Endodermal cell (in vitro differentiated cells): ENCODE measurements at regions not wholly inside any gene's neighbourhood (a gene's known extent, or its start where the extent isn't known, plus 50 kb on each side); places are given as distances from the start of the nearest gene placed in this dataset.

ENCODE experiments used
- DNase-seq: peaks from one replicate; pipeline ENCODE4 v3.0.0-alpha.2; 2017
- H3K27ac ChIP-seq: 2 replicates; pipeline ENCODE4 v1.5.1; 2013; ENCODE audit warnings: mild to moderate bottlenecking, low read depth, low read length, moderate library complexity
- H3K27me3 ChIP-seq: 2 replicates; pipeline ENCODE4 v1.6.1; 2013; ENCODE audit warnings: mild to moderate bottlenecking, low read length, moderate library complexity; ENCODE audit not compliant: insufficient read depth, control insufficient read depth, poor library complexity, severe bottlenecking
- H3K36me3 ChIP-seq: 2 replicates; pipeline ENCODE4 v1.7.0; 2013; ENCODE audit warnings: mild to moderate bottlenecking, low read length, moderate library complexity; ENCODE audit not compliant: control insufficient read depth, insufficient read depth
- H3K4me1 ChIP-seq: one replicate; pipeline ENCODE4 v1.7.0; 2013; ENCODE audit warnings: low read length; ENCODE audit not compliant: control insufficient read depth, insufficient read depth
- H3K4me3 ChIP-seq: 2 replicates; pipeline ENCODE4 v1.5.1; 2013; ENCODE audit warnings: mild to moderate bottlenecking, low read length, moderate library complexity
- H3K9ac ChIP-seq: 2 replicates; pipeline ENCODE4 v1.6.1; 2013; ENCODE audit warnings: mild to moderate bottlenecking, low read length, moderate library complexity; ENCODE audit not compliant: poor library complexity, severe bottlenecking; ENCODE audit errors: extremely low read depth
- H3K9me3 ChIP-seq: 2 replicates; pipeline ENCODE4 v1.6.1; 2013; ENCODE audit warnings: mild to moderate bottlenecking, low read length, moderate library complexity; ENCODE audit not compliant: control insufficient read depth
- H3K27ac Mint-ChIP-seq: 2 replicates; pipeline ENCODE4 v1.8.0; 2020; ENCODE audit warnings: mixed read lengths
- H3K27me3 Mint-ChIP-seq: 2 replicates; pipeline ENCODE4 v1.8.0; 2021; ENCODE audit warnings: mild to moderate bottlenecking, mixed read lengths; ENCODE audit not compliant: insufficient read depth
- H3K36me3 Mint-ChIP-seq: 2 replicates; pipeline ENCODE4 v1.8.0; 2020; ENCODE audit warnings: low read depth, mixed read lengths
- H3K4me1 Mint-ChIP-seq: 2 replicates; pipeline ENCODE4 v1.8.0; 2020; ENCODE audit warnings: mixed read lengths
- H3K4me3 Mint-ChIP-seq: 2 replicates; pipeline ENCODE4 v1.8.0; 2020; ENCODE audit warnings: mild to moderate bottlenecking, moderate library complexity, mixed read lengths
- H3K9me3 Mint-ChIP-seq: 2 replicates; pipeline ENCODE4 v1.8.0; 2020; ENCODE audit warnings: mild to moderate bottlenecking, mixed read lengths
- CTCF ChIP-seq: fragments of 200-600 bp; sonication (generic); conservative IDR thresholded peaks from 2 replicates; pipeline ENCODE4 v1.5.0; 2021; ENCODE audit warnings: antibody characterized with exemption, mild to moderate bottlenecking
- WGBS, 2 experiments: methylation state at CpG; one replicate each; pipeline versions ENCODE4 v1.1.5 to v1.1.7; 2013; ENCODE audit warnings: missing lambda C conversion rate in 2 of 2, mixed read lengths in 1 of 2; ENCODE audit not compliant: insufficient coverage in 1 of 2, insufficient read length in 1 of 2; 5-methylcytosine and 5-hydroxymethylcytosine counted together

GRCh38 chr10:107918171-107918570 lies 753.7 kb upstream of the SORCS1 start:
- Histone ChIP-seq H3K4me1 (no peaks in the 10 kb centered on the region), H3K36me3 (no peaks in the 10 kb centered on the region), H3K9ac (no peak overlapping the region), H3K27ac (no peak overlapping the region), H3K9me3 (peaks cover 3% of the 10 kb centered on the region), H3K27me3 (peaks cover 11% of the 10 kb centered on the region), H3K4me3 (no peak overlapping the region)
- WGBS, 2 experiments, result 92 to 100% methylated on average over 3 to 4 of the region's 4 CpGs
- no peak for DNase-seq
- no peaks in the 10 kb centered on the region for H3K36me3 Mint-ChIP-seq
- peaks cover 38% of the 10 kb centered on the region for H3K27me3 Mint-ChIP-seq
- no peak for TF ChIP-seq CTCF
- no peak overlapping the region for H3K27ac Mint-ChIP-seq
- H3K4me3 Mint-ChIP-seq, result no peak overlapping the region
- peaks cover 26% of the 10 kb centered on the region for H3K4me1 Mint-ChIP-seq
- H3K9me3 Mint-ChIP-seq, result no peaks in the 10 kb centered on the region

- Mint-ChIP-seq H3K27me3 (peaks cover 33% of the 10 kb centered on the region), H3K4me3 (peak overlapping the region; percentile 65), H3K27ac (no peak overlapping the region), H3K4me1 (peaks cover 28% of the 10 kb centered on the region), H3K9me3 (no peaks in the 10 kb centered on the region), H3K36me3 (no peaks in the 10 kb centered on the region)
- DNase-seq, result no peak
- no peak for TF ChIP-seq CTCF
- H3K9ac ChIP-seq, result no peak overlapping the region
- peak overlapping the region; percentile 81 for H3K4me3 ChIP-seq
- no peaks in the 10 kb centered on the region for H3K4me1 ChIP-seq
- no peaks in the 10 kb centered on the region for H3K36me3 ChIP-seq
- 29 to 30% methylated on average over 2 to 8 of the region's 8 CpGs for WGBS, 2 experiments
- no peak overlapping the region for H3K27ac ChIP-seq
- H3K9me3 ChIP-seq, result no peaks in the 10 kb centered on the region
- H3K27me3 ChIP-seq, result peaks cover 11% of the 10 kb centered on the region
These were observed 750.7 kb upstream of the SORCS1 start for GRCh38 chr10:107915215-107915610.

GRCh38 chr10:107914450-107915214 lies 750.1 kb upstream of the SORCS1 start:
- peaks cover 28% of the 10 kb centered on the region for H3K4me1 Mint-ChIP-seq
- peak; percentile 25 for TF ChIP-seq CTCF

More at GRCh38 chr10:107914450-107915214, 750.1 kb upstream of the SORCS1 start:
- H3K9ac ChIP-seq, result no peak overlapping the region
- H3K27ac ChIP-seq, result no peak overlapping the region
- no peaks in the 10 kb centered on the region for H3K36me3 Mint-ChIP-seq
- DNase-seq, result peak; percentile 82
- no peak overlapping the region for H3K27ac Mint-ChIP-seq
- 1% methylated on average over 13 to 78 of the region's 78 CpGs for WGBS, 2 experiments
- no peaks in the 10 kb centered on the region for H3K9me3 Mint-ChIP-seq
- peaks cover 11% of the 10 kb centered on the region for H3K27me3 ChIP-seq
- H3K4me1 ChIP-seq, result no peaks in the 10 kb centered on the region
- H3K4me3 Mint-ChIP-seq, result peak overlapping the region; percentile 65
- no peaks in the 10 kb centered on the region for H3K36me3 ChIP-seq
- no peaks in the 10 kb centered on the region for H3K9me3 ChIP-seq
- peaks cover 30% of the 10 kb centered on the region for H3K27me3 Mint-ChIP-seq
- H3K4me3 ChIP-seq, result peak overlapping the region; percentile 81
